ENCODE measurements at regions not wholly inside any gene's neighbourhood (a gene's known extent, or its start where the extent isn't known, plus 50 kb on each side); places are given as distances from the start of the nearest gene placed in this dataset.
"Not testable (repeated sequence)": the region's sequence is repeated elsewhere in the genome, so short reads cannot be mapped to it uniquely, and the experiment has no call there.

DNA sequence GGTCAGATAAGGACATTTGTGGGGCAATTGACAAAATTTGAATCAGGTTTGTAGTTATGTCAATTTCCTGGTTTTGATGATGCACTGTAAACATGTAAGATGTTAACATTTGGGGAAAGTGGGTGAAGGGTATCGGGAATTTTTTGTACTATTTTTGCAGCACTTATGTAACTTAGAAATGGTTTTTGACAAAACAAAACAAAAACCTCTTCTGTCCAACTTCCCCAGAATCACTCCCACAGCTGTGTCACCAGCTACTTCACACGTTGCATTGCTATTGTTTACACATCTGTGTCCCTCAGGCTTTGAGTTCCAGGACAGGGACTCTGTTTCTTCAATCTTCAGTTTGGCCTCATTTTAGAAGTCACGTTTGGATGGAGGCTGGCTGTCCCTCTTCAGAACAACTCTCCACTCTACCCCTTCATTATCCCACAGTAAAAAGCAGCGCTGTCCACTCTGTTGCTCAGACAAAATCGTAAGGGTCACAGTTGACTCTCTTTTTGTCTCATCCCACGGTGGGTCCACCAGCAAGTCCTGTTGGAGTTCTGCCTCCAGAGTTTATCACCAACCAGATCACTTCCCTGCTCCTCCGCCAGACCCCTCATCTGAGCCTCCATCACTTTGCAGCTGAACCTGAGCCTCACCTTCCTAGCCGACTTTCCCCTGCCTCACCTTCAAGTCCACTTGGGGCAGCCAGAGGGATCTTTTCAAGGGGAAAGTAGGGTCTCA lies 63.2 kb downstream of the NENF start:
- no peak for DNase-seq (ENCODE audit: low read depth)

GRCh38 chr1:212496682-212497081 lies 64.0 kb downstream of the NENF start:
- no peak for DNase-seq (ENCODE audit: low read depth)

- DNase-seq (ENCODE audit: low read depth), result no peak
Measured at GRCh38 chr1:212497553-212497952, 64.8 kb downstream of the NENF start.

- no peak for DNase-seq (ENCODE audit: low read depth)
Measured at GRCh38 chr1:212498283-212499040, 65.7 kb downstream of the NENF start.

GRCh38 chr1:212500351-212500750 lies 67.6 kb downstream of the NENF start:
- DNase-seq (ENCODE audit: low read depth), result no peak

- no peak for DNase-seq (ENCODE audit: low read depth)
Measured at GRCh38 chr1:212500983-212501382, 68.3 kb downstream of the NENF start.

DNA sequence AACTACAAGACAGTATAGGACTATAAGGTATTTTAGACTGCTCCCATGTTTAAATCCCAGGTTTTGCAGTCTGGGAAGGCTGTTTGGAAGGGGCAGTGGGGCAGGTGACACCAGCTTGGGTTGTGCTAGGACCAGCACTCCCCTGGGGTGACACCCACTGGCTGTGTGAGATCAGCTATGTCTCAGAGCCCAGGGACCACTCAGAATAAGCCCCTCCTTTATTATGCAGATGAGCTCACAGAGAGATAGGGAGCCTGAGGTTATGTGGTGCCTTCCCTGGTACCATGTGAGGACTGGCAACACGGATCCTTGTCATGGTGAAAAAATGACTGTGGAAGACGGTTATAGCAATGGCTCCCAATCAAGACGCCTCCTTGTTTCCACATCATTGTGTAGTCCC lies 71.0 kb downstream of the NENF start:
- DNase-seq (ENCODE audit: low read depth), result no peak

GRCh38 chr1:212504171-212504803 lies 71.6 kb downstream of the NENF start:
- no peak for DNase-seq (ENCODE audit: low read depth)

DNA sequence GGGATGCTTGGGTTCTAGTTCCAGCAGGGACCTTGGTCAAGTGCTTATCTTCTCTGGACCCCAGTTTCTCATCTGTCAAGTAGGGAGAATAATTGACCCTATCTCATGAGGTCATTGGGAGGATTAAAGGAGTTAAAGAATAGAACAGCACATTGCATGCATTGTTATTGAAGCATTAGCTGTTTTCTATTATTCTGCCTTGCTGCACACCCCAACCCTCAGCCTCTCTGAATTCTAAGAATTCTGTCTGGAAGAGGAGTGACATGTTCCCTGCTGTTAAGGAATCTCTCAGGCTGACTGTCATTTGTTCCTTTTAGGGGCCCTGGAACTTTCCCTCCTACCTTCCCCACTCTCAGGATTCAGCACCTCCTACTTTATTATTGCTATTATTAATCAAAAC lies 73.9 kb downstream of the NENF start:
- DNase-seq (ENCODE audit: low read depth), result no peak

GRCh38 chr1:212507369-212507768 lies 74.6 kb downstream of the NENF start:
- no peak for DNase-seq (ENCODE audit: low read depth)

GRCh38 chr1:212512816-212513559 lies 80.3 kb downstream of the NENF start:
- DNase-seq (ENCODE audit: low read depth), result no peak

GRCh38 chr1:212513586-212513985 lies 80.9 kb downstream of the NENF start:
- no peak for DNase-seq (ENCODE audit: low read depth)

- DNase-seq (ENCODE audit: low read depth), result peak; percentile 4
Measured at GRCh38 chr1:212514056-212514614, 81.4 kb downstream of the NENF start.

- DNase-seq (ENCODE audit: low read depth), result no peak
Measured at GRCh38 chr1:212514782-212515181, 82.1 kb downstream of the NENF start.

DNA sequence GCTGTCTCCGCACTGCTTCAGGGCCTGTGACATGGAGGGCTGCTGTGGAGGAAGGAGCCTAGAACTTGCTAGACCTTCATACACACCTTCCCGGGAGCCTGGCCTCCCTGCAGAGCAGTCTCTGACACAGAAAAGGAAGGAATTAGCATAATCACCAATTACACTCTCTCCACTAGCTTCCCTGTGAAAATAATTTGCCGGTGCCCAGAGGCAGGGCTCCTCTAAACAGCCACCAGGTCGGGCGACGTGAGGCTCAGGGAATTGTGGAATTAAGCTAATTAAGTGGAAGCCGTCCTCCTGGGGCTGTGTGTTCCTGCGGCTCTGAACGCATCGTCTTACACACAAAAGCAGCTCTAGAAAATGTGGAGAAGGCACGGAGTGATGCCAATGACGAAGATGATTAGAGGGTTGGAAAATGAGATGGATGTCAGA lies 82.6 kb downstream of the NENF start:
- DNase-seq (ENCODE audit: low read depth), result no peak

- DNase-seq (ENCODE audit: low read depth), result not testable (repeated sequence)
Measured at GRCh38 chr1:212516012-212516411, 83.3 kb downstream of the NENF start.

DNA sequence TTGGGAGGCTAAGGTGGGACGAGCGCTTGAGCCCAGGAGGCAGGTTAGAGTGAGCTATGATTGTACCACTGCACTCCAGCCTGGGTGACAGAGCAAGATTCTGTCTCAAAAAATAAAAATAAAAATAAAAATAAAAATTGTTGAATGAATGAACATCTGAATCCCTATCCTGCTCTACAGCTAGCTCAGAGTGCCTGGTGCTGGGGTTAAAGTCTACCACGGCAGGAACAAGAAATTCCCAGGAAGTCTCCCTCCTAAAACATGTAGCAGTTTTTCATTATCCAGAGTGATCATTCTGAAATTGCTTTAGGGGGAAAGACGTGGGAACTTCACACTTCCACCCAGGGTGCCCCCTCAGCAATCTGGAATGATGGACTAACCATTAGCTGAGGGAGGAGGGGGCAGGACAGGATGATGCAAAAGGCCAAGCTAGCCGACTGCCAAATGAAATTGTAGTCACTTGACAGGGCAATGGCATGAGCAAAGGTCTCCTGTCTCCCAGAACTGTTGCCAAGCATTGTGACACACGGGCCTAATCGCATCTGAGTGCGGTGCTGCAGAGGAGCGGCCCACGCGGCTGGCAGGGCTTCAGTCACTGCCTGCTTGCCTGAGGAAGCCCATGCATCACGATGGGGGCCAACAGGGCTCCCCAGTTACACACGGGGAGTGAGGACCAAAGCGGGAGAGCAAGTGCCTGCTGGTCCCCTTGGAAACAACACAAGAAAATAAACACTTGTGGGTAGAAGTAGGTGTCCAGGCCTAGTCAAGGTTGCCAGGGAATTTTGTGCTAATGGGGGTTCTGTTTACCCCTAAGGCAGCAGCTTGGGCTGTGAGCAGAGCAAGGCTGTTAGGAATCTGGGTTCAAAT lies 85.7 kb downstream of the NENF start:
- no peak for DNase-seq (ENCODE audit: low read depth)

GRCh38 chr1:212519131-212519530 lies 86.4 kb downstream of the NENF start:
- no peak for DNase-seq (ENCODE audit: low read depth)

DNA sequence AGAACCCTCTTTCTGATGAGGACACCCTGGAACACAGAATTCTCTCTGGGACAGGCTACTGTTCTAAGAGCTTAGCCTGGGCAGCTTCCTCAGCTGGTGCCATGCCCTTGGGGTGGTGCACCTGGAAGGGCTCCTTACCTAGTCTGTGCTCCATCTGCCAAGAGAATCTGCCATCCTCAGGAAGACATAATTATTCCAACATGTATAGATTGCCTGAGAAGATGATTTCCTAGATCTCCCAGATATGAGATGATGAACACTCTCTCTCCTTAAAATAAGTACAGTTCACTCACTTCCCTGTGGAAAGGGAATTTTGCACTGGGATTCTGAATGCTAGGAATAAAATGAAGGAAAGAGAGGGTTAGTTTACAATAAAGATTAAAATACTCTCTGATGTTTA lies 87.6 kb downstream of the NENF start:
- no peak for DNase-seq (ENCODE audit: low read depth)

GRCh38 chr1:212520746-212521145 lies 87.8 kb upstream of the ATF3 start:
- no peak for DNase-seq (ENCODE audit: low read depth)

GRCh38 chr1:212525479-212526110 lies 83.0 kb upstream of the ATF3 start:
- DNase-seq (ENCODE audit: low read depth), result no peak
